ENCODE measurements at regions not wholly inside any gene's neighbourhood (a gene's known extent, or its start where the extent isn't known, plus 50 kb on each side); places are given as distances from the start of the nearest gene placed in this dataset.

DNA sequence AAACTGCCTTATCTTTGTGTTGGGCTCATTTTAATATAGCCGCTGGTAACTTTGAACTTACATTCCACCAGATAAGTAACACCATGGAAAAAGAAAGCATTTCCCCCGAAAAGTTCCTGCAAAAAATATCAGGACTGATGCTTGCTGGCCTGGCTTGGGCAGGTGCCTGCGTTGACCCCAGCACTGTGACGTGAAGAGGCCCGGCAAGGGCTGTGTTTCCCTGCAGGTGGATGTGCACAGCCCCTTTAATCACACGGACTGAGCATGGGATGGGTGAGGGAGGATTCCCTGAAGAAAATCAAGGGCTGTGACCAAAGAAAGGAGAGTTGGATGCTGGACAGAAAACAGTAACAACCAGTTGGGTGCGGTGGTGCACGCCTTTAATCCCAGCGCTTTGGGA is 138.2 kb downstream of the NSG2 start:
- no peak for ATAC-seq (ENCODE audit: low FRiP score)
- DNase-seq (ENCODE audit: low spot score) = no peak
- no peak for TF ChIP-seq CTCF (IDR thresholded peaks at IDR 0.05)

DNA sequence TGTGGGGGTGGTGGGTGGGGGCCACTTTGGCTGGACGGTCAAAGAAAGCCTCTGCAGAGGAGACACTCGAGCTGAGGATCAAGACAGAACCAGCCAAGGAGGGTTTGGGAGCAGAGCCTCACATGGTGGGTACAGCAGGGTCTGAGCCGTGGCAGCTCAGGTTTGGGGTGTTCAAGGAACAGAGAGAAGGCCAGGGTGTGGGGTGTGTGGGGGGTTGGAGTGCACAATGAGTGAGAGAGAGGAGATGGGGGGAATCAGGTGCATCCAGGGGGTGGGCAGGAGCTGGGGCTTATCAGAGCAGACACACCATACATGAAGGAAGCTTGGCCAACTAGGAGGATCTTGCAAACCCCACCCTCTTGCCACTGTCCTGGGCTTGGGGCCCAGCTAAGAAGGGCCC is 140.0 kb downstream of the NSG2 start:
- ATAC-seq (ENCODE audit: low FRiP score) (no peak), DNase-seq (ENCODE audit: low spot score) (no peak)
- TF ChIP-seq CTCF (IDR thresholded peaks at IDR 0.05) = no peak

DNA sequence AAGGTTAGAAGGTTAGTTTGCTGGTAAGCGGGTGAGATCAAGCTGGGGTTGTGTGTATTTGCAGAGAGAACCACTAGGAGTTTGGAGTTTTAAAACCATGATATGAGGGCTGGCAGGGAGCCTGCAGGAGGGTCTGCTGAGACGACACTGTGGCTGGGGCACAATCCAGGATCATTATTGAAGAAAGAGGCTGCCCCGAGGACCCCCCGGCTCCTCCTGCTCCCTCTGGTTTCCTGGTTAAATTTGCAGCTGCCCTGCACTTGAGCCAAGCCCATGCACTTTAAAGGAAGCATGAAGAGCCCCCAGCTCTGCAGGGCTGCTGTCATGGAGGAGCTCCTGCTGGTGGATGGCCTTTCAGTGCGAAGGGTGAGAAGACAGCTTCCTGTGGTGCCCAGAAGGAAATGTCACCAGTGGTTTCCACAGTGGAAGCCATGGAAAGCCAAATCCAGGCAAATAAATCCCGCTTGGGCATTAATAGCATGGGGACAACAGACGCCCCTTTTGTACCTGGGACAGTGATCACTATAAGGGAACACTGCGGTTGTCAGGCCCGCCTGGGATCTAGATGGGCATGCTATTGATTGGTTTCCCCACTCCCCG is 140.7 kb downstream of the NSG2 start:
- no peak for DNase-seq (ENCODE audit: low spot score)
- no peak for ATAC-seq (ENCODE audit: low FRiP score)
- no peak for TF ChIP-seq CTCF (IDR thresholded peaks at IDR 0.05)

DNA sequence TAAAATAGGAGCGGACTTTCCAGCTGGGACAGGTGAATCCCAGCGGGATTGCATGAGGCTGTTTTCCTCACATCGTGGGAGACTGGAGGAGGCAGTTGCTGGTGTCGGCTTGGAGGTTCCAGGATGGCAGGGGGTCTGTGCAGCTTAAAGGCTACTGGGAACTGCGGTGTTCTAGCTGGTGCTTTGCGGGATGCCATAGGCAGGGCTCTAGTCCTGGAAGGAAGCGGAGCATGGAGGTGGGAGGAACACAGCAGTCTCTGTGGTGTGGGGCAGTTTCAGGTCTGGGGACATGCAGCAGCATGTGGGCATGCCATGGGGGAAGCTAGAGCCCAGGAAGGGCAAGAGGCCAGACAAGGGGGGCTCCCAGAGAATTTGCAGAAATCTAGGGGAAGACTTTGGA is 141.5 kb downstream of the NSG2 start:
- no peak for TF ChIP-seq CTCF (IDR thresholded peaks at IDR 0.05)
- DNase-seq (ENCODE audit: low spot score) (no peak), ATAC-seq (ENCODE audit: low FRiP score) (no peak)

- DNase-seq (ENCODE audit: low spot score) (no peak), ATAC-seq (ENCODE audit: low FRiP score) (no peak)
- no peak for TF ChIP-seq CTCF (IDR thresholded peaks at IDR 0.05)
Observed at GRCh38 chr5:174187481-174187880, 142.0 kb downstream of the NSG2 start.

DNA sequence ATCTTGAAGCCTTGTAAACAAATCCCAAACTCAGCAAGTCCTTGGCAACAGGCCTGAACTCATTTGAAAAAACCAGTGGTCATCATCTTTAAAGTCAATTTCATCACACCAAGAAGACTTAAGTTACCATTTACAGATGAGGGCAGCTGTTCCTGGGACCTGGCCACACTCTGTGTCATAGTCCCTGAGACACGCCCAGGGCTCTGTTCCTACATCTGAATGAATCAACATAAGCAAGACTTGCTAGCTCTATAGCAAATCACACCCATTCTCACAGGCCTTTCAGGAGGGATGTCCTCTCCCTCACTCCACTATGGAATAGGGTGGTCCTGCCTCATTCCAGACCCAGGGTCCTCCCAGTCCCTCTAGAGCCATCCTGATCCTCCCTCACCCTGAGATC is 142.8 kb downstream of the NSG2 start:
- DNase-seq (ENCODE audit: low spot score) (no peak), ATAC-seq (ENCODE audit: low FRiP score) (no peak)
- TF ChIP-seq CTCF (IDR thresholded peaks at IDR 0.05) = no peak

- ATAC-seq (ENCODE audit: low FRiP score) = no peak
- DNase-seq (ENCODE audit: low spot score) = no peak
- no peak for TF ChIP-seq CTCF (IDR thresholded peaks at IDR 0.05)
Observed at GRCh38 chr5:174189654-174190541, 144.4 kb downstream of the NSG2 start.
